G401 (cell line): ENCODE measurements at regions not wholly inside any gene's neighbourhood (a gene's known extent, or its start where the extent isn't known, plus 50 kb on each side); places are given as distances from the start of the nearest gene placed in this dataset.
"Not testable (repeated sequence)": the region's sequence is repeated elsewhere in the genome, so short reads cannot be mapped to it uniquely, and the experiment has no call there.

Source experiments
- DNase-seq: peaks from one replicate; pipeline ENCODE4 v3.0.0-alpha.2; 2015; ENCODE audit warnings: low spot score
- in situ Hi-C: cut with HindIII; loops from 2 replicates; pipeline ENCODE4 v1.10.0; 2016; ENCODE audit warnings: low sequenced_read_pairs, mixed read lengths

DNA sequence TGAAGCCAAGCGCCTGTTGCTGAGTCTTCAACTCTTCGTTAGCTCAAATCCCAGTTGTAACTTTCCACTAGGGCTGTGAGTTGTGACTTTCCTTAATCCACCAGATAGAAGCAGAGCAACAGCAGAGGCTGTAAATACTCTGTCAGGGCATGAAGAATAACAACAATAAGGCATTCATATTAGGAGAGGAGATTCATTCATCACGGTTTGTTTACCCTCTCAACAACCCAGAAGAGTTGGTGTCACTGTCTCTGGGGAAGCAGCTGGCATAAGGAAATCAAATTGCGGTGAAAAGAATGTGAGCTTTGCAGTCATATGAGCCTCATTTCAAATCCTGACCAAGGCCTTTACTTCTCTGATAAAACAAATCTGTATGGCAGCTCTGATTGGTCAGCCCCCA lies 184.8 kb downstream of the SHQ1 start:
- in situ Hi-C loops: no loop called here

GRCh38 chr3:72661115-72661457 lies 187.2 kb downstream of the SHQ1 start:
- in situ Hi-C loops: no loop called here

More for the DNA sequence above, 184.8 kb downstream of the SHQ1 start:
- DNase-seq: no peak

DNA sequence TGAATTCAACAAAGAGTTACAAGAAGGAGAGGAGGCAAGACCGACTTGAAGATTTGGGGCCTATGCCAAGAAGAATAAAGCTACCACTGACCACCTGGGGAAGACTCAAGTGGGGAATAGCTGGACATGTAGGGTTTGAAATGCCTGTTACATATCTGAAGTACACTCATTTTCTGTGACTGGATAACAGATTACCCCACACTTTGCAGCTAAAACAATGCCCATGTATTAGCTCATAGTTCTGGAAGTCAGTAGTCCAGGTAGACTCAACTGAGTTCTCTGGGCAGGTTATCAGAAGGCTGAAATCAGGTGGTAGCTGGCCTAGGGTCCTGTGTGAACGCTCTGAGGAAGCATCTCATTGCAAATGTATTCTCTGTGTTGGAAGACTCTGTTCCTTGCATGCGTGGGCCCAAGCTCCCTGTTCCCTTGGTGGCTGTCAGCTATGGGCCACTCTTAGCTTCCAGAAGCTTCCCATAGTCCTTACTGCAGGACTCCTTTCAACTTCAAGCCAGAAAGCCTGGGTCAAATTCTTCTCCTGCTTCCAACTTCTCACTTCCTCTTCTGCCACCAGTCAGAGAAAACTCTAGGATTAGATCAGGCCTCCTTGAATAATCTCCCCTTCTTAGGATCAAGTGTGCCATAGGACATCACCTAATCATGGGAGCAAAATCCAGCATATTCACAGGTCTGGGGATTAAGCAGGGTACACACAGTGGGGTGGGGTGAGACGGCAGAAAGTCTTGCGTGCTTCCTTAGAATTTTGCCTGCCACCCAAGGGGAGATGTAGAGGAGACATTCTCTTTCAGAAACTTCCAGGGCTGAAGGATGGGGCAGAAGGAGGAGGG lies 187.8 kb downstream of the SHQ1 start:
- no peak for DNase-seq
- in situ Hi-C loops: no loop called here

More at GRCh38 chr3:72661115-72661457, 187.2 kb downstream of the SHQ1 start:
- DNase-seq: peak; percentile 95

DNA sequence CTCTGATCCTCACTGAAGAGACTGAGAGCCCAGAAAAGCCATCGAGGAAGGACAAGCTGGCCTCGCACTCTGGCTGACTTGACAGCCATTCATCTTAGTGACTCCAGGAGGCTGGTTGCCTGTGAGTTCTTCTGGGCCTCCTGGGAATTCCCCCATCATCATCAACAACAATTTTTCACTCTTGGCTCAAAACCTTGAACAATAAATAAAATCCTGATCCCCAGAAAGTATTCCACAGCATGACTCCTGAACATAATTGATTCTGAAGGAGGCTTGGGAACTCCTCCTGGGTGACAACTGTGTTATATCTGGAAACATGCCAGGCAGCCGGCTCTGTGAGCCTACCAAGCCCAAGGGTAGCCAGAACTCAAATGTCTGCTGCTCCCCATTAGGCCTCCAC lies 188.6 kb downstream of the SHQ1 start:
- no peak for DNase-seq
- in situ Hi-C loops: no loop called here

DNA sequence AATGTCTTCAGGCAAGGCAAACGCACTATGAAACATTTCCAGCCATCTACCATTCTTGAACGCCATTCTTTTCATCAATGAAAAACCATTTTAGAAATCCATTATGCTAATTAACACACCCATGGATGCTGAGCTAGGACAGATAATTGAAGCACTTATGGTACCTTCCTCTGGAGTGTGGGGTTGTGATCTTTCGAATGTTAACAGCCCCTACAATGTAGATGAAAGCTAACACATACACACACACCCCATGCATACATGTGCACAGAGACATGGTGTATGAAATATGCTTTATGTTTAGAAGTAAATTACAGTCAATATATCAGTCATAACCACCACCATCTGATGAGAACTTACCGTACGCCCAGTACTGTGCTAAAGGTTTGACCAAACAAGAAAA lies 189.1 kb downstream of the SHQ1 start:
- no peak for DNase-seq
- in situ Hi-C loops: no loop called here

GRCh38 chr3:72658466-72659100 lies 189.7 kb downstream of the SHQ1 start:
- DNase-seq: no peak
- in situ Hi-C loops: no loop called here

DNA sequence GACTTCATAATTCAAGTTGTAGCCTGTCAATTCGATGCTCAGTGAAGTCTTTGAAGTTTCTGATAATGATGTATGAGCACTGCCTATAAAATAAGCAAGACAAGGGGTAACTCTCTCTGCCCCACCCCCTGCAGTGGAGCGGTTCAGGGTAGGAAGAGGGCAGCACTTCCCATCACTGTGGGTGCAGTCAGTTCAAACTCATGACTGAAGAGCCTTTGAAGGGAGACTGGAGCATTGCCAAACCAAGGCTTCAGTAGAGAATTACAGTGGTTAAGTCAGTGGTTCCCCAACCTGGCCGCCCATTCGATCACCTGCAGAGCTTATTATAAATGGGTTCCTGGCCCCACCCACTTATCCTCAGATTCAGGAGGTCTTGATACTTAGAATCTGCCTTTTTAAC lies 190.6 kb downstream of the SHQ1 start:
- no peak for DNase-seq
- in situ Hi-C loops: no loop called here

GRCh38 chr3:72655723-72656122 lies 192.5 kb downstream of the SHQ1 start:
- DNase-seq: peak; percentile 43
- in situ Hi-C loops: no loop called here

GRCh38 chr3:72655131-72655551 lies 193.1 kb downstream of the SHQ1 start:
- DNase-seq: peak; percentile 72
- in situ Hi-C loops: no loop called here

DNA sequence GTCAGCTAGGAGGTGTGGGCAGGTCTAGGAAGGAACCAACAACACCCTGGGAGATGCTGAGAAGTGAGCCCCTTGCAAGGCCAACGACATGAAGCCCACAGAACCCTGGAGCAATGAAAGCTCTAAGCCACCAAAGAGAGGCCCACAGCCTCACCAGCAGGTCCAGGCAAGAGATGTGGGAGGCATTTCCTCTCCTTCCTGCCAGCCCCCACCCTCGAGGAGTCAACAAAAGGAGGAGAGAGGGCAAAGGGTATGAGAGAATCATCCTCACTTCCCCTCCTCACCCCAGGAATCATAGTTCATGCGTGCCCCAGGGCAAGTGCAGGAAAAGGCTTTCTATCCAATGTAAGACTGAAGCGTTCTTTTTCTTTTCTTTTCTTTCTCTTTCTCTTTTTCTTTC lies 195.8 kb downstream of the SHQ1 start:
- in situ Hi-C loops: no loop called here
- DNase-seq: no peak

DNA sequence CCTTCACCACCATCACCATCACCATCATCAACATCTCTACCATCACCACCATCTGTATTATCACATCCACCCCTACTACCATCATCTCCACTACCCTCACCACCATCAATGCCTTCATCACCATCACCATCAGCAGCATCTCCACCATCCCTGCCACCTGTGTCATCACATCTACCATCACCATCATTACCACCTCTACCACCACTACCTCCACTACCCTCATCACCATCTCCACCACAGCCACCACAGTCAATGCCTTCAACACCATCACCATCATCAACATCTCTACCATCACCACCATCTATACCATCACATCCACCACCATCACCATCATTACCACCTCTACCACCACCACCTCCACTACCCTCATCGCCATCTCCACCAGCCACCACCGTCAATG lies 196.7 kb downstream of the SHQ1 start:
- in situ Hi-C loops: no loop called here

DNA sequence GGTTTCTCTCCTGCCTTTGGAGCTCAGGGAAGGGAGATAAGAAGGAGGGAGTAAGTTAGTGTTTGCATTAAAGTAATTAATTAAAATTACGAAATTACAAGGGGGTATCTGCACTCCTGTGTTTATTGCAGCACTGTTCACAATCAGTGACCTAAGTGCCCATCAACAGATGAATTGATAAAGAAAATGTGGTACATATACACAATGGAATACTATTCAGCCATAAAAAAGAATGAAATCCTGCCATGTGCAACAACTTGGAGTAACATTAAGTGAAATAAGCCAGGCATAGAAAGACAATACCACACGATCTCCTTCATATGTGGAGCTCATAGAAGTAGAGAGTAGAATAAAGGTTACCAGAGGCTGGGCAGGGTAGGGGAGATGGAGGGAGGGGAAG lies 202.0 kb downstream of the SHQ1 start:
- in situ Hi-C loops: no loop called here

More for the DNA sequence above, 196.7 kb downstream of the SHQ1 start:
- DNase-seq: no peak

GRCh38 chr3:72643635-72644034 lies 204.6 kb downstream of the SHQ1 start:
- DNase-seq, in situ Hi-C loops: not testable (repeated sequence)

More for the DNA sequence above, 202.0 kb downstream of the SHQ1 start:
- no peak for DNase-seq

DNA sequence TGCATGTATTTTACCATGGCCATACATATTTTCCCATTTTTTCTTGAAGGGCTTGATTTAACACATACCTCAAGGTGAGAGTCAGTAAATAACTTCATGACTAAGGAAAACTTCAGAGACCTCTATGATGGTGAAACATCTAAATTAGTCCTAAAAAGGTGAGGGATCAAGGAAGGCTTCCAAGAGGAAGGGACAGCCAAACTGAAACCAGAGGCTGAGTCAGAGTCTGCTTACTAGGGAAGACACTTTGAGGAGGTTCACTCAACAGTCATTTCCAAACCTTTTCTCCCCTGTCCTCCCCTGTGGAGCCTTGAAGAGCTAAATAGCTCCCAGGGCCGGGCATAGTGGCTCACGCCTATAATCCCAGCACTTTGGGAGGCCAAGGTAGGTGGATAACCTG lies 206.6 kb downstream of the SHQ1 start:
- DNase-seq: no peak
- in situ Hi-C loops: no loop called here

- in situ Hi-C loops: no loop called here
Measured at GRCh38 chr3:72641072-72641471, 207.2 kb downstream of the SHQ1 start.

GRCh38 chr3:72636969-72637597 lies 211.2 kb downstream of the SHQ1 start:
- in situ Hi-C loops: no loop called here
- DNase-seq: no peak

More at GRCh38 chr3:72641072-72641471, 207.2 kb downstream of the SHQ1 start:
- DNase-seq: no peak

DNA sequence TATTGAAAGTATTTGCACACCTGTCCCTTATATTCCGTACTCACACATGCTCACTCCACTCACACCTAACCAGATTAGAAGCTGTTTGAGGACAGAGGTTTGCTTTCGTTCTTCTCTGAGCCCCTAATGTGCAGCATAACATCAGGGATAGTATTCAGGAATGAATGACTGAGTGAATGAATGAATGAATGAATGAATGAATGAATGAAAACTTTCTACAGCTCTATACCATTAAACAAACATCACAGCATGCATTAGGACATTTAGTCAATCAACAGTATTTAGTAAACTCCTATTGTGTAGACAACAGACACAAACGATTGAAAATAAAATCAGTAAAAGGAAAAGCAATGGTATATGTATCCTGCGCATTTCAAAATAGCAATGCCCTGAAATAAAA lies 212.7 kb downstream of the SHQ1 start:
- DNase-seq: no peak
- in situ Hi-C loops: no loop called here

DNA sequence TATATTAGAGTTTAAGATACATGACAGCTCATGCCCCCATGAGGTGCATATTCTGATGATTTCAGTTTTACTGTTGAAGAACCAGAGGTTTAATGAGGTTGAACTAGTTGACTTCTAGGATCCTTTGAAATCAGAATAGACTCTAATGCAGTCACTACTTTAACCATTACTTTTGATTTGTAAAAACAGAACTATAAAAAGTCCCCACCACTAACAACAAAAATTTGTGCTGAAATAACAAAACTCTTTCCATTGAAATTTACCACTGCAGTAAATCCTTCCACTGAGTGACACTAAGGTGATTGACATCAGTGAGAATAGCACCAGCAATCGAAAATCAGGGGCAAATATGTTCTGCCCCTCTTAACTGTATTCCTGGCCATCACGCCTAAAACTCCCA lies 214.1 kb downstream of the SHQ1 start:
- no peak for DNase-seq
- in situ Hi-C loops: no loop called here

- no peak for DNase-seq
- in situ Hi-C loops: no loop called here
Measured at GRCh38 chr3:72633534-72633933, 214.7 kb downstream of the SHQ1 start.

- no peak for DNase-seq
- in situ Hi-C loops: no loop called here
Measured at GRCh38 chr3:72633121-72633520, 215.1 kb downstream of the SHQ1 start.
